ENCODE measurements at regions not wholly inside any gene's neighbourhood (a gene's known extent, or its start where the extent isn't known, plus 50 kb on each side); places are given as distances from the start of the nearest gene placed in this dataset.

GRCh38 chr11:30159546-30159945 lies 71.3 kb upstream of the FSHB start:
- DNase-seq, result no peak

- DNase-seq, result no peak
Observed at GRCh38 chr11:30165652-30166051, 65.2 kb upstream of the FSHB start.

- DNase-seq, result no peak
Observed at GRCh38 chr11:30171661-30172060, 59.2 kb upstream of the FSHB start.

- no peak for DNase-seq
Observed at GRCh38 chr11:30172158-30172557, 58.7 kb upstream of the FSHB start.

- no peak for DNase-seq
Observed at GRCh38 chr11:30172883-30173311, 57.9 kb upstream of the FSHB start.

- DNase-seq, result no peak
Observed at GRCh38 chr11:30174265-30175020, 56.4 kb upstream of the FSHB start.
